Fibroblast of skin of left biceps (primary cell): ENCODE measurements at regions not wholly inside any gene's neighbourhood (a gene's known extent, or its start where the extent isn't known, plus 50 kb on each side); places are given as distances from the start of the nearest gene placed in this dataset.

ENCODE experiments used
- DNase-seq, 2 experiments: peaks; one replicate each; pipeline ENCODE4 v3.0.0-alpha.2; 2013; ENCODE audit warnings: low read depth in 2 of 2

GRCh38 chr19:27896091-27896490, 1316.9 kb downstream of the UQCRFS1 start:
- DNase-seq = no peak

GRCh38 chr19:27894906-27895754, 1317.8 kb downstream of the UQCRFS1 start:
- DNase-seq = no peak

GRCh38 chr19:27892500-27892899, 1320.5 kb downstream of the UQCRFS1 start:
- DNase-seq = no peak

- DNase-seq = no peak
These were observed 1321.5 kb downstream of the UQCRFS1 start for GRCh38 chr19:27891411-27891810.

- no peak for DNase-seq
These were observed 1322.3 kb downstream of the UQCRFS1 start for GRCh38 chr19:27890696-27891095.

- no peak for DNase-seq
These were observed 1322.7 kb downstream of the UQCRFS1 start for GRCh38 chr19:27890206-27890605.

GRCh38 chr19:27889156-27889555, 1323.8 kb downstream of the UQCRFS1 start:
- no peak for DNase-seq

GRCh38 chr19:27887946-27888345, 1325.0 kb downstream of the UQCRFS1 start:
- no peak for DNase-seq

- DNase-seq = no peak
These were observed 1327.6 kb downstream of the UQCRFS1 start for GRCh38 chr19:27885359-27885758.

GRCh38 chr19:27884376-27884775, 1328.6 kb downstream of the UQCRFS1 start:
- DNase-seq = no peak

GRCh38 chr19:27881213-27881612, 1331.7 kb downstream of the UQCRFS1 start:
- DNase-seq = no peak

GRCh38 chr19:27876976-27877512, 1335.9 kb downstream of the UQCRFS1 start:
- DNase-seq = no peak

- DNase-seq = no peak
These were observed 1336.5 kb downstream of the UQCRFS1 start for GRCh38 chr19:27876489-27876888.

- no peak for DNase-seq
These were observed 1340.6 kb downstream of the UQCRFS1 start for GRCh38 chr19:27872370-27872769.

GRCh38 chr19:27870293-27870692, 1342.7 kb downstream of the UQCRFS1 start:
- no peak for DNase-seq

- no peak for DNase-seq
These were observed 1344.9 kb downstream of the UQCRFS1 start for GRCh38 chr19:27868007-27868406.

GRCh38 chr19:27865927-27866777, 1346.8 kb downstream of the UQCRFS1 start:
- DNase-seq = no peak

- no peak for DNase-seq
These were observed 1351.5 kb downstream of the UQCRFS1 start for GRCh38 chr19:27861411-27861975.

GRCh38 chr19:27860309-27860934, 1352.5 kb downstream of the UQCRFS1 start:
- DNase-seq = no peak

- DNase-seq = no peak
These were observed 1353.3 kb downstream of the UQCRFS1 start for GRCh38 chr19:27859689-27860088.

GRCh38 chr19:27858981-27859581, 1353.9 kb downstream of the UQCRFS1 start:
- DNase-seq = no peak
